Lower lobe of right lung (tissue), 2 donors: ENCODE measurements at regions not wholly inside any gene's neighbourhood (a gene's known extent, or its start where the extent isn't known, plus 50 kb on each side); places are given as distances from the start of the nearest gene placed in this dataset.

ENCODE experiments used
- ATAC-seq, 2 donors: fragments of 200-7000 bp; cut with Tn5 transposase; one replicate each; pipeline ENCODE4 v1.9.1; 2020 to 2022; ENCODE audit warnings: mild to moderate bottlenecking in 2 of 2, moderate library complexity in 2 of 2
- DNase-seq: peaks from one replicate; pipeline ENCODE4 v3.0.0-alpha.2; 2020
- H3K27ac ChIP-seq: fragments of 200-600 bp; one replicate; pipeline ENCODE4 v1.8.0; 2022
- H3K27me3 ChIP-seq: fragments of 200-600 bp; one replicate; pipeline ENCODE4 v1.8.0; 2022; ENCODE audit warnings: low read depth
- H3K36me3 ChIP-seq: fragments of 200-600 bp; one replicate; pipeline ENCODE4 v1.8.0; 2022; ENCODE audit warnings: mild to moderate bottlenecking
- H3K4me1 ChIP-seq: fragments of 200-600 bp; one replicate; pipeline ENCODE4 v1.8.0; 2022
- H3K4me3 ChIP-seq: fragments of 200-600 bp; one replicate; pipeline ENCODE4 v1.8.0; 2022; ENCODE audit warnings: mild to moderate bottlenecking
- H3K9me3 ChIP-seq: fragments of 200-600 bp; one replicate; pipeline ENCODE4 v1.8.0; 2022
- intact Hi-C: fragments of 100-400 bp; cut with DNase I; formaldehyde crosslinking; loops from one replicate; pipeline ENCODE4 v1.11.0; 2022
- TF ChIP-seq, protein P1 (sequence below): fragments of 200-600 bp; IDR thresholded peaks from one replicate; pipeline ENCODE4 v1.8.0; 2022; ENCODE audit warnings: antibody characterized with exemption, mild to moderate bottlenecking
- donor health status: DM: no; HTN: yes; CAD: no; lungs with severe emphysema.

GRCh38 chr3:78178740-78179363 is 1139.0 kb downstream of the ROBO2 start:
- intact Hi-C loops = no loop called here
- TF ChIP-seq, protein P1, sequence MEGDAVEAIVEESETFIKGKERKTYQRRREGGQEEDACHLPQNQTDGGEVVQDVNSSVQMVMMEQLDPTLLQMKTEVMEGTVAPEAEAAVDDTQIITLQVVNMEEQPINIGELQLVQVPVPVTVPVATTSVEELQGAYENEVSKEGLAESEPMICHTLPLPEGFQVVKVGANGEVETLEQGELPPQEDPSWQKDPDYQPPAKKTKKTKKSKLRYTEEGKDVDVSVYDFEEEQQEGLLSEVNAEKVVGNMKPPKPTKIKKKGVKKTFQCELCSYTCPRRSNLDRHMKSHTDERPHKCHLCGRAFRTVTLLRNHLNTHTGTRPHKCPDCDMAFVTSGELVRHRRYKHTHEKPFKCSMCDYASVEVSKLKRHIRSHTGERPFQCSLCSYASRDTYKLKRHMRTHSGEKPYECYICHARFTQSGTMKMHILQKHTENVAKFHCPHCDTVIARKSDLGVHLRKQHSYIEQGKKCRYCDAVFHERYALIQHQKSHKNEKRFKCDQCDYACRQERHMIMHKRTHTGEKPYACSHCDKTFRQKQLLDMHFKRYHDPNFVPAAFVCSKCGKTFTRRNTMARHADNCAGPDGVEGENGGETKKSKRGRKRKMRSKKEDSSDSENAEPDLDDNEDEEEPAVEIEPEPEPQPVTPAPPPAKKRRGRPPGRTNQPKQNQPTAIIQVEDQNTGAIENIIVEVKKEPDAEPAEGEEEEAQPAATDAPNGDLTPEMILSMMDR = no peak
- no peaks in the 10 kb centered on the region for H3K9me3 ChIP-seq
- H3K4me1 ChIP-seq = no peaks in the 10 kb centered on the region
- ATAC-seq = no peak
- H3K27ac ChIP-seq = no peak overlapping the region
- H3K4me3 ChIP-seq = no peak overlapping the region
- H3K36me3 ChIP-seq = no peaks in the 10 kb centered on the region
- no peaks in the 10 kb centered on the region for H3K27me3 ChIP-seq
- DNase-seq = no peak

DNA sequence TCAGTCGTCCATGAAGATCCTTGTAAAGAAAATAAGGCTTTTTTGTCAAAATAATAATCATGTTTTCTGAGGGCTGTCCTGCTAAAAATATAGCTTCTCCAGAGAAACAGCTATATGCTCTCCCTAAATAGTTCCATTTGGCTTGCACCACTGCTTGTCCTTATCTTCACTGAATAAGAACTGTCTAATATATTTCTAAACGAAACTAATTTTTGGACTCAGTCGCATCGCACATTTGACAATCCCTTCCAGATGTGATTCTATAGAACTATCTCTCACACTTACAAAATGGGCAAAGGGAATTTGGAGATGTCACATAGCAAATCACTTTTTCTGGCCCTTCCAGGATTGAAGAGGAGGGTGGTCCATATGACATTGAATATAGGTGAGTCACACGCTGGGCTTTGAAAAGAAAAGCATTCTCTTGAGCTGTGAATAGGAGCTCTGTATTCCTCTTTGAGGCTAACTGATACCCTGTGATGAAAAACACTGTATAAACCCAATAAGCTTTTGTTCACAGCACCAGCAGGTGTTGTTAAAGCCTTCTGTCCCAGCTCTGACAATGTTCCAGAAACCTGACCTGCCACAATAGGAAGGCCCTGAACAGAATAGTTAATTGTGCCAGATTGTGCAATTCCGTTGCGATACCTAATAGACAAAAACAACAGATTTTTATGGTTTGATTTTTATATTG is 1144.2 kb downstream of the ROBO2 start:
- H3K9me3 ChIP-seq = no peaks in the 10 kb centered on the region
- no peaks in the 10 kb centered on the region for H3K36me3 ChIP-seq
- DNase-seq (no peak), ATAC-seq (no peak)
- H3K4me1 ChIP-seq = no peaks in the 10 kb centered on the region
- no peak overlapping the region for H3K27ac ChIP-seq
- H3K27me3 ChIP-seq = no peaks in the 10 kb centered on the region
- H3K4me3 ChIP-seq = no peak overlapping the region
- TF ChIP-seq, protein P1 = no peak
- intact Hi-C loops = no loop called here

- H3K36me3 ChIP-seq = no peaks in the 10 kb centered on the region
- no peak overlapping the region for H3K27ac ChIP-seq
- H3K27me3 ChIP-seq = no peaks in the 10 kb centered on the region
- intact Hi-C loops = no loop called here
- no peak for ATAC-seq
- no peaks in the 10 kb centered on the region for H3K9me3 ChIP-seq
- DNase-seq = no peak
- TF ChIP-seq, protein P1 = no peak
- no peaks in the 10 kb centered on the region for H3K4me1 ChIP-seq
- H3K4me3 ChIP-seq = no peak overlapping the region
Measured at GRCh38 chr3:78186404-78186803, 1146.5 kb downstream of the ROBO2 start.

DNA sequence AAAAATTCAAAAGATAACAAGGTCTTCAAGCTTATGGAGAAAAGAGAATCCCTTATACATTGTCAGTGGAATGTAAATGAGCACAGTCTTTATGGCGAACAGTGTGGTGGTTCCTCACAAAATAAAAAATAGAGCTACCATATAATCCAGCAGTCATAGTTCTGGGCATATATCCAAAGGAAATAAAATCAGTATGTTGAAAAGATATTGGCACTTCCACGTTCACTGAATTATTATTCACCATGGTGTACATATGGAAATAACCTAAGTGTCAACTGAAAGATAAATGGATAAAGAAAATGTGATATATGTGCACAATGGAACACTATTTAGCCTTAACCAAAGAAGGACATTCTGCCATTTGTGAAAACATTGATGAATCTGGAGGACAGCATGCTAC is 1161.2 kb downstream of the ROBO2 start:
- Histone ChIP-seq H3K9me3 (no peaks in the 10 kb centered on the region), H3K4me1 (no peaks in the 10 kb centered on the region), H3K27me3 (no peaks in the 10 kb centered on the region), H3K27ac (no peak overlapping the region), H3K4me3 (no peak overlapping the region), H3K36me3 (no peaks in the 10 kb centered on the region)
- ATAC-seq = no peak
- TF ChIP-seq, protein P1 = no peak
- intact Hi-C loops = no loop called here
- DNase-seq = no peak

- intact Hi-C loops = no loop called here
- DNase-seq (no peak), ATAC-seq (no peak)
- Histone ChIP-seq H3K9me3 (no peaks in the 10 kb centered on the region), H3K27me3 (no peaks in the 10 kb centered on the region), H3K4me3 (no peak overlapping the region), H3K27ac (no peak overlapping the region), H3K4me1 (no peaks in the 10 kb centered on the region), H3K36me3 (no peaks in the 10 kb centered on the region)
- TF ChIP-seq, protein P1 = no peak
Measured at GRCh38 chr3:78204977-78205376, 1165.1 kb downstream of the ROBO2 start.
